Panc1 (cell line): ENCODE measurements at regions not wholly inside any gene's neighbourhood (a gene's known extent, or its start where the extent isn't known, plus 50 kb on each side); places are given as distances from the start of the nearest gene placed in this dataset.

ENCODE experiments used
- ATAC-seq: fragments of 200-7000 bp; cut with Tn5 transposase; 2 replicates; pipeline ENCODE4 v1.9.1; 2020; ENCODE audit warnings: mild to moderate bottlenecking, moderate library complexity
- BruUV-seq: library from RNA; stranded (reverse); fragments of 400-500 nt; replicated peaks from 2 replicates; lab custom pipeline; 2021; lab: Mats Ljungman, UMichigan
- CTCF ChIA-PET: fragments of 300-600 bp; sonication (Branson Sonifier 250); formaldehyde crosslinking; loops from one replicate; lab custom pipeline; 2022; ENCODE audit warnings: antibody characterized with exemption; lab: Charles Lee
- POLR2A ChIA-PET: fragments of 300-600 bp; sonication (Branson Sonifier 250); formaldehyde crosslinking; loops from one replicate; lab custom pipeline; 2022; ENCODE audit warnings: antibody characterized with exemption; lab: Charles Lee
- DNase-seq: peaks from one replicate; pipeline ENCODE4 v3.0.0-alpha.2; 2010; ENCODE audit warnings: low read depth, low spot score
- H3K27ac ChIP-seq: 2 replicates; pipeline ENCODE4 v1.5.1; 2011; ENCODE audit warnings: mild to moderate bottlenecking, low read length, inconsistent platforms
- H3K27me3 ChIP-seq: fragments of 200-500 bp; sonication (Bioruptor generic); 2 replicates; pipeline ENCODE4 v1.6.0; 2014; ENCODE audit warnings: low read length, inconsistent platforms; ENCODE audit not compliant: control insufficient read depth, insufficient read depth
- H3K36me3 ChIP-seq: fragments of 200-500 bp; sonication (Bioruptor generic); 2 replicates; pipeline ENCODE4 v1.5.1; 2014; ENCODE audit warnings: inconsistent platforms, mild to moderate bottlenecking, low read length, moderate library complexity; ENCODE audit not compliant: control insufficient read depth, insufficient read depth
- H3K4me1 ChIP-seq: 2 replicates; pipeline ENCODE4 v1.5.1; 2011; ENCODE audit warnings: inconsistent platforms, mild to moderate bottlenecking, low read length, moderate library complexity; ENCODE audit not compliant: control insufficient read depth, insufficient read depth
- H3K4me3 ChIP-seq, 2 experiments: 2 replicates each; pipeline ENCODE4 v1.5.1; 2011 to 2012; ENCODE audit warnings: low read depth in 2 of 2, low read length in 2 of 2, mild to moderate bottlenecking in 2 of 2, inconsistent platforms in 1 of 2, moderate library complexity in 1 of 2
- H3K9me3 ChIP-seq: fragments of 200-500 bp; sonication (Bioruptor generic); 2 replicates; pipeline ENCODE4 v1.5.1; 2014; ENCODE audit warnings: low read depth, mild to moderate bottlenecking, inconsistent platforms, low read length, moderate library complexity; ENCODE audit not compliant: control insufficient read depth, insufficient read depth
- POLR2AphosphoS5 ChIP-seq: IDR thresholded peaks from 2 replicates; pipeline ENCODE4 v1.6.1; 2012; ENCODE audit warnings: mild to moderate bottlenecking, low read depth, low read length, moderate library complexity
- SIN3A ChIP-seq: IDR thresholded peaks from 2 replicates; pipeline ENCODE4 v1.6.1; 2012; ENCODE audit warnings: low read depth, mild to moderate bottlenecking, low read length, moderate library complexity, borderline replicate concordance; ENCODE audit not compliant: insufficient read depth
- TCF7L2 ChIP-seq: IDR thresholded peaks from 2 replicates; pipeline ENCODE4 v1.6.1; 2011; ENCODE audit warnings: mild to moderate bottlenecking, low read depth, low read length, inconsistent platforms
- in situ Hi-C: cut with HindIII; loops from 2 replicates; pipeline ENCODE4 v1.10.0; 2016; ENCODE audit warnings: low sequenced_read_pairs, low pct_unique_long_range_greater_than_20kb
- intact Hi-C: fragments of 100-400 bp; cut with micrococcal nuclease; formaldehyde crosslinking; loops from one replicate; pipeline ENCODE4 v1.10.0; 2022; ENCODE audit not compliant: unreplicated experiment
- TF ChIP-seq, protein P1 (sequence below), 2 experiments: IDR thresholded peaks; 2 replicates each; pipeline ENCODE4 v1.6.1; 2011 to 2012; ENCODE audit warnings: low read depth in 2 of 2, control low read depth in 1 of 2, low read length in 1 of 2, mild to moderate bottlenecking in 1 of 2, moderate library complexity in 1 of 2; ENCODE audit not compliant: insufficient read depth in 1 of 2
- TF ChIP-seq, protein P2 (sequence below): fragments of 450-650 bp; IDR thresholded peaks from 2 replicates; pipeline ENCODE4 v1.5.1; 2017; ENCODE audit warnings: mild to moderate bottlenecking

DNA sequence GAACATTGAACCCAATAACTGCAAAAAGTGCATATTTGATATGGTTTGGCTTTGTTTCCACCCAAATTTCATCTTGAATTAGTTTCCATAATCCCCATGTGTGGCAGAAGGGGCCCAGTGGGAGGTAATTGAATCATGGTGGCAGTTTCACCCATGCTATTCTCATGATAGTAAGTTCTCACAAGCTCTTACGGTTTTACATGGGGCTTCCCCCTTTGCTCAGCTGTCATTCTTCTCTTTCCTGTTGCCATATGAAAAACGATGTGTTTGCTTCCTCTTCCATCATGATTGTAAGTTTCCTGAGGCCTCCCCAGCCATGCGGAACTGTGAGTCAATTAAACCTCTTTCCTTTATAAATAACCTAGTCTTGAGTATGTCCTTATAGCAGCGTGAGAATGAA, 127.6 kb downstream of the CHD9NB start:
- no peaks in the 10 kb centered on the region for H3K4me1 ChIP-seq
- no peak overlapping the region for H3K4me3 ChIP-seq
- H3K36me3 ChIP-seq, result no peaks in the 10 kb centered on the region
- TF ChIP-seq SIN3A, result no peak
- no peak for TF ChIP-seq TCF7L2
- no peak for TF ChIP-seq POLR2AphosphoS5
- TF ChIP-seq, protein P1, sequence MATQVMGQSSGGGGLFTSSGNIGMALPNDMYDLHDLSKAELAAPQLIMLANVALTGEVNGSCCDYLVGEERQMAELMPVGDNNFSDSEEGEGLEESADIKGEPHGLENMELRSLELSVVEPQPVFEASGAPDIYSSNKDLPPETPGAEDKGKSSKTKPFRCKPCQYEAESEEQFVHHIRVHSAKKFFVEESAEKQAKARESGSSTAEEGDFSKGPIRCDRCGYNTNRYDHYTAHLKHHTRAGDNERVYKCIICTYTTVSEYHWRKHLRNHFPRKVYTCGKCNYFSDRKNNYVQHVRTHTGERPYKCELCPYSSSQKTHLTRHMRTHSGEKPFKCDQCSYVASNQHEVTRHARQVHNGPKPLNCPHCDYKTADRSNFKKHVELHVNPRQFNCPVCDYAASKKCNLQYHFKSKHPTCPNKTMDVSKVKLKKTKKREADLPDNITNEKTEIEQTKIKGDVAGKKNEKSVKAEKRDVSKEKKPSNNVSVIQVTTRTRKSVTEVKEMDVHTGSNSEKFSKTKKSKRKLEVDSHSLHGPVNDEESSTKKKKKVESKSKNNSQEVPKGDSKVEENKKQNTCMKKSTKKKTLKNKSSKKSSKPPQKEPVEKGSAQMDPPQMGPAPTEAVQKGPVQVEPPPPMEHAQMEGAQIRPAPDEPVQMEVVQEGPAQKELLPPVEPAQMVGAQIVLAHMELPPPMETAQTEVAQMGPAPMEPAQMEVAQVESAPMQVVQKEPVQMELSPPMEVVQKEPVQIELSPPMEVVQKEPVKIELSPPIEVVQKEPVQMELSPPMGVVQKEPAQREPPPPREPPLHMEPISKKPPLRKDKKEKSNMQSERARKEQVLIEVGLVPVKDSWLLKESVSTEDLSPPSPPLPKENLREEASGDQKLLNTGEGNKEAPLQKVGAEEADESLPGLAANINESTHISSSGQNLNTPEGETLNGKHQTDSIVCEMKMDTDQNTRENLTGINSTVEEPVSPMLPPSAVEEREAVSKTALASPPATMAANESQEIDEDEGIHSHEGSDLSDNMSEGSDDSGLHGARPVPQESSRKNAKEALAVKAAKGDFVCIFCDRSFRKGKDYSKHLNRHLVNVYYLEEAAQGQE (IDR thresholded peaks at IDR 0.05; ENCODE audit: insufficient read depth in 1 of 2, low read depth in 2 of 2, low read length in 1 of 2), result no peak
- TF ChIP-seq, protein P2, sequence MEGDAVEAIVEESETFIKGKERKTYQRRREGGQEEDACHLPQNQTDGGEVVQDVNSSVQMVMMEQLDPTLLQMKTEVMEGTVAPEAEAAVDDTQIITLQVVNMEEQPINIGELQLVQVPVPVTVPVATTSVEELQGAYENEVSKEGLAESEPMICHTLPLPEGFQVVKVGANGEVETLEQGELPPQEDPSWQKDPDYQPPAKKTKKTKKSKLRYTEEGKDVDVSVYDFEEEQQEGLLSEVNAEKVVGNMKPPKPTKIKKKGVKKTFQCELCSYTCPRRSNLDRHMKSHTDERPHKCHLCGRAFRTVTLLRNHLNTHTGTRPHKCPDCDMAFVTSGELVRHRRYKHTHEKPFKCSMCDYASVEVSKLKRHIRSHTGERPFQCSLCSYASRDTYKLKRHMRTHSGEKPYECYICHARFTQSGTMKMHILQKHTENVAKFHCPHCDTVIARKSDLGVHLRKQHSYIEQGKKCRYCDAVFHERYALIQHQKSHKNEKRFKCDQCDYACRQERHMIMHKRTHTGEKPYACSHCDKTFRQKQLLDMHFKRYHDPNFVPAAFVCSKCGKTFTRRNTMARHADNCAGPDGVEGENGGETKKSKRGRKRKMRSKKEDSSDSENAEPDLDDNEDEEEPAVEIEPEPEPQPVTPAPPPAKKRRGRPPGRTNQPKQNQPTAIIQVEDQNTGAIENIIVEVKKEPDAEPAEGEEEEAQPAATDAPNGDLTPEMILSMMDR, result no peak
- ChIA-PET CTCF (no interaction called here), POLR2A (no interaction called here)
- H3K9me3 ChIP-seq, result no peaks in the 10 kb centered on the region
- ATAC-seq (no peak), DNase-seq (no peak)
- BruUV-seq, result no TSS peak
- H3K27ac ChIP-seq, result no peak overlapping the region
- in situ Hi-C loops, result no loop called here
- no peaks in the 10 kb centered on the region for H3K27me3 ChIP-seq
- intact Hi-C loops, result no loop called here

DNA sequence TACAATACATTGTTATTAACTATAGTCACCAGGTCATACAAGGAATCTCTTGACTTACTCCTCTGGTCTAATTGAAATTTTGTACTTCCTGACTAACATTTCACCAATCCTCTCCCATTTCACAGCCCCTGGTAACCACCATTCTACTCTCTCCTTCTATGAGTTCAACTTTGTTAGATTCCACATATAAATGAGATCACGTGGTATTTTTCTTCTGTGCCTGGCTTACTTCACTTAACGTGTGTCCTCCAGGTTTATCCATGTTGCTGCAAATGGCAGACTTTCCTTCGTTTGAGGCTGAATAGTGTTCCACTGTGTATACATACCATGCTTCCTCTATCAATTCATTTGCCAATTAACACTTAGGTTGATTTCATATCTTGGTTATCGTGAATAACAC, 128.5 kb downstream of the CHD9NB start:
- in situ Hi-C loops, result no loop called here

More for the DNA sequence above, 128.5 kb downstream of the CHD9NB start:
- POLR2A ChIA-PET, result no interaction called here
- BruUV-seq, result no TSS peak
- CTCF ChIA-PET, result no interaction called here
- no peak overlapping the region for H3K27ac ChIP-seq
- H3K4me3 ChIP-seq, result no peak overlapping the region
- H3K27me3 ChIP-seq, result no peaks in the 10 kb centered on the region
- H3K36me3 ChIP-seq, result no peaks in the 10 kb centered on the region
- no peaks in the 10 kb centered on the region for H3K9me3 ChIP-seq
- intact Hi-C loops, result no loop called here
- no peak for TF ChIP-seq TCF7L2
- TF ChIP-seq, protein P1 (IDR thresholded peaks at IDR 0.05; ENCODE audit: insufficient read depth in 1 of 2, low read depth in 2 of 2, low read length in 1 of 2), result no peak
- TF ChIP-seq, protein P2, result no peak
- TF ChIP-seq POLR2AphosphoS5, result no peak
- no peak for ATAC-seq
- no peak for DNase-seq
- H3K4me1 ChIP-seq, result no peaks in the 10 kb centered on the region
